Activated CD4-positive, CD25-positive, alpha-beta regulatory T cell treated with anti-CD3 and anti-CD28 coated beads, Interleukin-2, amount 50 U/mL, for 16 hours (primary cell): ENCODE measurements at regions not wholly inside any gene's neighbourhood (a gene's known extent, or its start where the extent isn't known, plus 50 kb on each side); places are given as distances from the start of the nearest gene placed in this dataset.
"Not testable (repeated sequence)": the region's sequence is repeated elsewhere in the genome, so short reads cannot be mapped to it uniquely, and the experiment has no call there.

ENCODE experiments used
- DNase-seq: peaks from one replicate; pipeline ENCODE4 v3.0.0-alpha.2; 2020; ENCODE audit warnings: low read depth, low spot score

- DNase-seq: no peak
Measured at GRCh38 chr7:69276011-69276729, 322.1 kb upstream of the AUTS2 start.

GRCh38 chr7:69277366-69277765, 320.9 kb upstream of the AUTS2 start:
- no peak for DNase-seq

- DNase-seq: no peak
Measured at GRCh38 chr7:69282946-69283345, 315.3 kb upstream of the AUTS2 start.

GRCh38 chr7:69283421-69283820, 314.9 kb upstream of the AUTS2 start:
- DNase-seq: no peak

- DNase-seq: no peak
Measured at GRCh38 chr7:69285854-69286253, 312.4 kb upstream of the AUTS2 start.

- DNase-seq: no peak
Measured at GRCh38 chr7:69295977-69296376, 302.3 kb upstream of the AUTS2 start.

GRCh38 chr7:69301253-69301652, 297.0 kb upstream of the AUTS2 start:
- DNase-seq: no peak

GRCh38 chr7:69309601-69310000, 288.7 kb upstream of the AUTS2 start:
- no peak for DNase-seq

GRCh38 chr7:69311489-69311888, 286.8 kb upstream of the AUTS2 start:
- DNase-seq: no peak

- DNase-seq: not testable (repeated sequence)
Measured at GRCh38 chr7:69313852-69314251, 284.4 kb upstream of the AUTS2 start.

- no peak for DNase-seq
Measured at GRCh38 chr7:69318794-69319193, 279.5 kb upstream of the AUTS2 start.

GRCh38 chr7:69328516-69328915, 269.8 kb upstream of the AUTS2 start:
- no peak for DNase-seq

- no peak for DNase-seq
Measured at GRCh38 chr7:69334701-69335100, 263.6 kb upstream of the AUTS2 start.

- DNase-seq: no peak
Measured at GRCh38 chr7:69335331-69335730, 262.9 kb upstream of the AUTS2 start.

GRCh38 chr7:69336976-69337375, 261.3 kb upstream of the AUTS2 start:
- no peak for DNase-seq

- no peak for DNase-seq
Measured at GRCh38 chr7:69338144-69338543, 260.1 kb upstream of the AUTS2 start.

GRCh38 chr7:69341288-69341687, 257.0 kb upstream of the AUTS2 start:
- DNase-seq: no peak

- no peak for DNase-seq
Measured at GRCh38 chr7:69342154-69342884, 256.0 kb upstream of the AUTS2 start.

GRCh38 chr7:69349291-69349690, 249.0 kb upstream of the AUTS2 start:
- no peak for DNase-seq

- no peak for DNase-seq
Measured at GRCh38 chr7:69358163-69358821, 240.0 kb upstream of the AUTS2 start.

GRCh38 chr7:69359003-69359700, 239.1 kb upstream of the AUTS2 start:
- no peak for DNase-seq

GRCh38 chr7:69360913-69361312, 237.4 kb upstream of the AUTS2 start:
- DNase-seq: no peak
